KMS-11 (cell line): ENCODE measurements at regions not wholly inside any gene's neighbourhood (a gene's known extent, or its start where the extent isn't known, plus 50 kb on each side); places are given as distances from the start of the nearest gene placed in this dataset.

Experiments
- H2AFZ ChIP-seq: fragments of 200-600 bp; sonication (generic); 2 replicates; pipeline ENCODE4 v1.6.1; 2016; ENCODE audit warnings: antibody characterized with exemption, mixed run types, low read depth
- H3K27ac ChIP-seq: fragments of 200-600 bp; sonication (generic); 2 replicates; pipeline ENCODE4 v1.6.1; 2016; ENCODE audit warnings: mild to moderate bottlenecking, mixed run types
- H3K27me3 ChIP-seq: fragments of 200-600 bp; sonication (generic); 2 replicates; pipeline ENCODE4 v1.6.1; 2017; ENCODE audit warnings: mild to moderate bottlenecking, low read depth, mixed run types, moderate library complexity; ENCODE audit not compliant: insufficient read depth
- H3K36me3 ChIP-seq: fragments of 200-600 bp; sonication (generic); 2 replicates; pipeline ENCODE4 v1.6.1; 2017; ENCODE audit warnings: mild to moderate bottlenecking, mixed run types; ENCODE audit not compliant: insufficient read depth
- H3K4me1 ChIP-seq: fragments of 200-600 bp; sonication (generic); 2 replicates; pipeline ENCODE4 v1.6.1; 2016; ENCODE audit warnings: mild to moderate bottlenecking, low read depth, mixed run types; ENCODE audit not compliant: poor library complexity, severe bottlenecking
- H3K4me2 ChIP-seq: fragments of 200-600 bp; sonication (generic); 2 replicates; pipeline ENCODE4 v1.7.0; 2016; ENCODE audit warnings: mild to moderate bottlenecking, mixed run types
- H3K4me3 ChIP-seq: fragments of 200-600 bp; sonication (generic); IDR thresholded peaks from 2 replicates; pipeline ENCODE4 v1.6.1; 2017; ENCODE audit warnings: low read depth, low read length, mixed read lengths; ENCODE audit not compliant: insufficient read depth
- H3K79me2 ChIP-seq: fragments of 200-600 bp; sonication (generic); 2 replicates; pipeline ENCODE4 v1.6.1; 2016; ENCODE audit warnings: low read depth, mixed run types; ENCODE audit not compliant: insufficient read depth
- H3K9ac ChIP-seq: fragments of 200-600 bp; sonication (generic); 2 replicates; pipeline ENCODE4 v1.6.1; 2016; ENCODE audit warnings: mild to moderate bottlenecking, mixed run types
- H4K20me1 ChIP-seq: fragments of 200-600 bp; sonication (generic); 2 replicates; pipeline ENCODE4 v1.6.1; 2016; ENCODE audit warnings: mild to moderate bottlenecking, mixed run types; ENCODE audit not compliant: insufficient read depth
- TF ChIP-seq, protein P1 (sequence below): fragments of 200-600 bp; sonication (generic); conservative IDR thresholded peaks from 2 replicates; pipeline ENCODE4 v1.6.1; 2017; ENCODE audit warnings: low read depth, mild to moderate bottlenecking, antibody characterized with exemption, low read length, moderate library complexity, mixed read lengths

DNA sequence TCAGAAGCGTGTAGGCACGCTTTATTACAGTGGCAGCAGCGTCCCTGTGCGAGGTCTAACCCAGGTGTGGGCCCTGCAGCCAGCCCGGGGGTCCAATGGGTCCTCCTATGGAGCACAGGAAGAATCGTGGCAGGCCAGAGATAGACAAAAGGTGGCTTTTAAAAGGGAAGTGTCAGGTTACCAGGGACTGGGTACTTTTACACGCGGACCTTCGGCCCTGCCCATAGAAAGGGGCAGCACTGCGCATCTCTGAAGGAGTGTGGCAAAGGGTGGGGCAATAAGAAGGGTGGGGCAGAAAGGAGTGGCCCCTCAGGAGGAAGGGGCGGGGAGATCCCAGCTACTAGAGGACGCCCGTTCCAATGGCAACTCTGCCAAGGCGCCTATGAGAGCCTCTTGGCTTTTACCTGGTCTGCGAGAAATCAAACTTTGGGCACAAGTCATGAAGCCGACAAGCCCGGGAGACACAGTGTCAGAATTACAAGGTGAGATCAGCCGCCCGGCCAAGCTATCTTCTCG is 1419.8 kb downstream of the UQCRFS1 start:
- peak overlapping the region; percentile 97 for H2AFZ ChIP-seq
- no peaks in the 10 kb centered on the region for H3K36me3 ChIP-seq
- H3K27me3 ChIP-seq, result no peaks in the 10 kb centered on the region
- peak overlapping the region; percentile 96 for H3K27ac ChIP-seq
- H3K4me1 ChIP-seq, result peaks cover 13% of the 10 kb centered on the region
- peak overlapping the region; percentile 93 for H3K9ac ChIP-seq
- peak overlapping the region; percentile 90 for H3K4me2 ChIP-seq
- TF ChIP-seq, protein P1, sequence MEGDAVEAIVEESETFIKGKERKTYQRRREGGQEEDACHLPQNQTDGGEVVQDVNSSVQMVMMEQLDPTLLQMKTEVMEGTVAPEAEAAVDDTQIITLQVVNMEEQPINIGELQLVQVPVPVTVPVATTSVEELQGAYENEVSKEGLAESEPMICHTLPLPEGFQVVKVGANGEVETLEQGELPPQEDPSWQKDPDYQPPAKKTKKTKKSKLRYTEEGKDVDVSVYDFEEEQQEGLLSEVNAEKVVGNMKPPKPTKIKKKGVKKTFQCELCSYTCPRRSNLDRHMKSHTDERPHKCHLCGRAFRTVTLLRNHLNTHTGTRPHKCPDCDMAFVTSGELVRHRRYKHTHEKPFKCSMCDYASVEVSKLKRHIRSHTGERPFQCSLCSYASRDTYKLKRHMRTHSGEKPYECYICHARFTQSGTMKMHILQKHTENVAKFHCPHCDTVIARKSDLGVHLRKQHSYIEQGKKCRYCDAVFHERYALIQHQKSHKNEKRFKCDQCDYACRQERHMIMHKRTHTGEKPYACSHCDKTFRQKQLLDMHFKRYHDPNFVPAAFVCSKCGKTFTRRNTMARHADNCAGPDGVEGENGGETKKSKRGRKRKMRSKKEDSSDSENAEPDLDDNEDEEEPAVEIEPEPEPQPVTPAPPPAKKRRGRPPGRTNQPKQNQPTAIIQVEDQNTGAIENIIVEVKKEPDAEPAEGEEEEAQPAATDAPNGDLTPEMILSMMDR, result no peak
- H4K20me1 ChIP-seq, result no peaks in the 10 kb centered on the region; the same call in 1 of the 2 replicates
- peaks cover 45% of the 10 kb centered on the region for H3K79me2 ChIP-seq
- no peak overlapping the region for H3K4me3 ChIP-seq

DNA sequence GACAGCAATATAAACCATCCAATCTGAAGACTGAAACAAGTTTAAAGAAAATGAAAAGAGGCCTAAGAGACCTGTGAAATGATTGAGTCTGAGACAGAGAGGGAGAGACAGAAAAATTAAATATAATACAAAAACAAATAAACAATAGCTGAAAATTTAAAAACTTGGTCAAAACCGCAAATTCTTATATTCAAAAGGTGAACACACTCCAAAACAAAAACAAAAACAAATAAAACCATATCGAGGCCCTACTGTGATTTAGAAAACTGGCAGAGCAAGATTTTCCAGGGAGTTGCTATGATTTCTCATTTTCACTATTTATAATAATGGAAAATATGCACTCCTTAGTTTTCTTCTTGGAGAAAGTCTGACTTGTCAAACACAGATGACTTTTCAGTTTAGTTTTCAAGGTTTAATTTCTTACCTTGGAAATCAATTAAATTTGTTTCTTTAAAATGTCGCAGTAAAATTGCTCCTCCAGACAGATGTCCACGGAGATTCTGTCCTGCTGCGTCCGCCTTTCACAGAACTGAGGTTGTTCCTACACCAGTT is 1420.3 kb downstream of the UQCRFS1 start:
- peak overlapping the region; percentile 97 for H2AFZ ChIP-seq

DNA sequence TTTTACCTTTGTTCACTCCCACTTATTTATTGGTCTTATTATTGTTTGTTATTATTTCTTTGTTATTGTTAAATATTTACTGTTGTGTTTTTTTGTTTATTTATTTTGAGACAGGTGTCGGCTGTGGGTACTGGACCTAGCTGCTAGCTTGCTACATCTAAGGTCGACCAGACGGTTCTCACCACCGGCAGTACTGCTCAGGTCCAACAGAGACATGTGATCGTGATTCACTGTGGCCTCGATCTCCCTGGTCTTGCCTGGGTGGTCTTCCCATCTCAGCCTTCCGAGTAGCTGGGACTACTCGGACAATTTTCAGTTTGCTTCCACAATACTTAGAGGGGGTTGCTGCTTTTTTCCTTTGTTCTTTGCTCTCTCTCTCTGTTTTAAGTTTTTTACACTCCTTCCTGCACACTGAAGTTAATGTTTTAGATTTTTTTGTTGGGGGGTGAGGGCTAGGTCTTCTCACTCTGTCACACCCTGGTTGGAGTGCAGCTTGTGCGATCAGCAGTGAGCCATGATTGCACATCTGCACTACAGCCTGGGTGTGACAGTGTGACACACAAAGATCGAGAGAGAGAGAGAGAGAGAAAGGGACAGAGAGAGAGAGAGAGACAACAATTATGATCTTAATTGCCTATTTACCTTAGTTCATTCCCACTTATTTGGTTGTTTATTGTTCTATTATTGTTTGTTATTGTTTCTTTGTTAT is 1432.4 kb downstream of the UQCRFS1 start:
- TF ChIP-seq, protein P1, result no peak
- no peak overlapping the region for H3K4me2 ChIP-seq
- H3K4me3 ChIP-seq, result no peak overlapping the region
- no peaks in the 10 kb centered on the region for H3K36me3 ChIP-seq
- H4K20me1 ChIP-seq, result no peaks in the 10 kb centered on the region
- no peak overlapping the region for H2AFZ ChIP-seq
- H3K27ac ChIP-seq, result no peak overlapping the region
- H3K27me3 ChIP-seq, result no peaks in the 10 kb centered on the region
- no peak overlapping the region for H3K9ac ChIP-seq
- H3K79me2 ChIP-seq, result no peaks in the 10 kb centered on the region
- no peaks in the 10 kb centered on the region for H3K4me1 ChIP-seq

More for the DNA sequence above, 1420.3 kb downstream of the UQCRFS1 start:
- Histone ChIP-seq H3K79me2 (peaks cover 45% of the 10 kb centered on the region), H3K9ac (peak overlapping the region; percentile 93), H3K27ac (peak overlapping the region; percentile 96), H3K4me2 (peak overlapping the region; percentile 90), H3K27me3 (no peaks in the 10 kb centered on the region), H3K4me3 (no peak overlapping the region), H3K36me3 (no peaks in the 10 kb centered on the region), H3K4me1 (peaks cover 13% of the 10 kb centered on the region), H4K20me1 (no peaks in the 10 kb centered on the region; the same call in 1 of the 2 replicates)
- TF ChIP-seq, protein P1, result no peak

DNA sequence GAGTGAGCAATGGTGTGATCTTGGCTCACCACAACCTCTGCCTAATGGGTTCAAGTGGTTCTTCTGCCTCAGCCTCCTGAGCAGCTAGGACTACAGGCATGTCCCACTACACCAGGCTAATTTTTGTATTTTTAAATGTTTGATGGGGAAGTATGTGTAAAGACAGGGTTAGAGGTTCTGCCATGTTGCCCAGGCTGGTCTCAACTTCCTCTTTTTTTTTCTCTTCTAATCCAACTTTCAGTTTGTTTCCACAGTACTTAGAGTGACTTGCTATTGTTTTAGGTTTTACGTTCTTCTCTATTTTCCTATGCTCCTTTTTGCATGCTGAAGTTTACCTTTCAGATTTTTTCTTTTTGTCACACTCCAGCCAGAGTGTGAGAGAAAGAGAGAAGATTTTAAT is 1433.0 kb downstream of the UQCRFS1 start:
- TF ChIP-seq, protein P1, result no peak
- no peaks in the 10 kb centered on the region for H4K20me1 ChIP-seq
- no peak overlapping the region for H3K4me3 ChIP-seq
- H3K36me3 ChIP-seq, result no peaks in the 10 kb centered on the region
- no peak overlapping the region for H3K9ac ChIP-seq
- H3K27me3 ChIP-seq, result no peaks in the 10 kb centered on the region
- H3K27ac ChIP-seq, result no peak overlapping the region
- H3K4me1 ChIP-seq, result no peaks in the 10 kb centered on the region
- H2AFZ ChIP-seq, result no peak overlapping the region
- no peak overlapping the region for H3K4me2 ChIP-seq
- H3K79me2 ChIP-seq, result no peaks in the 10 kb centered on the region
